ENCODE measurements at regions not wholly inside any gene's neighbourhood (a gene's known extent, or its start where the extent isn't known, plus 50 kb on each side); places are given as distances from the start of the nearest gene placed in this dataset.

DNA sequence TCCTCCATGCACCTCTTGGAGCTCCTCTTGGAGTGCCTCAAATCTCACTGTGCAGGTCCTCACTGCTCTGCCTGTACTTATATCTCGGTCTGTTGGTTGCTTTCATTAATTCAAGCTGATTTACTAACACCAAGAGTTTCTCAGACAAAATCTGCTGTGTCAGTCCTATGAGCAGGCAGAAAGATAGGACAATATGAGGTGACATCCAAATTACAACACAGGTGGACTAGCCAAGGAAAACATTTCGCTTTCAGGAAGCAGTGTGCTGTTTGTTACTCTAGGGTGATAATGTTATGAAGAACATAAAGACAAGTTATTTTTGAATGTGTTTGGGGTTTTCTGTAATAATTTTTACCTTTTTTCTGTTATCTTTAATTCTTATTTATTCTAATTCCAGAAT lies 264.1 kb upstream of the ANKH start:
- no peak overlapping the region for H3K9ac ChIP-seq (replicated peaks; ENCODE audit: extremely low read depth, insufficient read depth, low read length)
- no peaks in the 10 kb centered on the region for H4K20me1 ChIP-seq (replicated peaks; ENCODE audit: control insufficient read depth, extremely low read depth, insufficient read depth, low read length)
- H3K9me3 ChIP-seq (replicated peaks; ENCODE audit: control insufficient read depth, insufficient read depth, low read length), result no peaks in the 10 kb centered on the region
- H3K4me2 ChIP-seq (ENCODE audit: insufficient read depth, low read length), result no peak overlapping the region
- no peaks in the 10 kb centered on the region for H3K27me3 ChIP-seq (ENCODE audit: control insufficient read depth in 2 of 2, insufficient read depth in 2 of 2, low read length in 2 of 2)
- TF ChIP-seq EZH2 (IDR thresholded peaks at IDR 0.05; ENCODE audit: borderline replicate concordance, low read depth, low read length, severe bottlenecking) (no peak), JUN (IDR thresholded peaks at IDR 0.05; ENCODE audit: borderline replicate concordance, insufficient read depth, insufficient read length, low read depth) (no peak), POLR2A (IDR thresholded peaks at IDR 0.05; ENCODE audit: low read depth, low read length) (no peak), MAX (IDR thresholded peaks at IDR 0.05; ENCODE audit: insufficient read depth, insufficient read length) (no peak)
- no peaks in the 10 kb centered on the region for H3K79me2 ChIP-seq (ENCODE audit: control insufficient read depth, insufficient read depth, low read length)
- DNase-seq (ENCODE audit: low read depth, low spot score) (no peak), FAIRE-seq (no peak)
- dilution Hi-C loops (cut with MboI; ENCODE audit: extremely low pct_ligation_motif_present, low sequenced_read_pairs), result no loop called here
- H3K4me1 ChIP-seq (ENCODE audit: control insufficient read depth, extremely low read depth, insufficient read depth, low read length), result no peaks in the 10 kb centered on the region
- BruUV-seq (replicated peaks), result no TSS peak
- H3K4me3 ChIP-seq (replicated peaks in 1 of 3; ENCODE audit: insufficient read depth in 1 of 3, low read depth in 1 of 3, low read length in 3 of 3), result no peak overlapping the region
- H3K9me1 ChIP-seq (replicated peaks; ENCODE audit: control insufficient read depth, extremely low read depth, insufficient read depth, low read length), result no peaks in the 10 kb centered on the region
- no peak overlapping the region for H2AFZ ChIP-seq (ENCODE audit: low read depth, low read length)
- no peak overlapping the region for H3K27ac ChIP-seq (ENCODE audit: insufficient read depth, low read depth, low read length)
- H3K36me3 ChIP-seq (ENCODE audit: control insufficient read depth in 2 of 2, extremely low read depth in 1 of 2, insufficient read depth in 2 of 2, low read length in 2 of 2), result no peaks in the 10 kb centered on the region
- intact Hi-C loops (cut with micrococcal nuclease), result no loop called here
- ChIA-PET POLR2A (no interaction called here), CTCF (no interaction called here)

- POLR2A ChIA-PET, result no interaction called here
- DNase-seq (ENCODE audit: low read depth, low spot score) (no peak), FAIRE-seq (no peak)
- dilution Hi-C loops (cut with MboI; ENCODE audit: extremely low pct_ligation_motif_present, low sequenced_read_pairs), result no loop called here
- H4K20me1 ChIP-seq (replicated peaks; ENCODE audit: control insufficient read depth, extremely low read depth, insufficient read depth, low read length), result no peaks in the 10 kb centered on the region
- no peaks in the 10 kb centered on the region for H3K9me3 ChIP-seq (replicated peaks; ENCODE audit: control insufficient read depth, insufficient read depth, low read length)
- BruUV-seq (replicated peaks), result no TSS peak
- H3K4me3 ChIP-seq (replicated peaks in 1 of 3; ENCODE audit: insufficient read depth in 1 of 3, low read depth in 1 of 3, low read length in 3 of 3), result no peak overlapping the region
- no peak overlapping the region for H2AFZ ChIP-seq (ENCODE audit: low read depth, low read length)
- H3K4me2 ChIP-seq (ENCODE audit: insufficient read depth, low read length), result no peak overlapping the region
- H3K27ac ChIP-seq (ENCODE audit: insufficient read depth, low read depth, low read length), result no peak overlapping the region
- intact Hi-C loops (cut with micrococcal nuclease), result no loop called here
- H3K9me1 ChIP-seq (replicated peaks; ENCODE audit: control insufficient read depth, extremely low read depth, insufficient read depth, low read length), result no peaks in the 10 kb centered on the region
- H3K9ac ChIP-seq (replicated peaks; ENCODE audit: extremely low read depth, insufficient read depth, low read length), result no peak overlapping the region
- H3K4me1 ChIP-seq (ENCODE audit: control insufficient read depth, extremely low read depth, insufficient read depth, low read length), result no peaks in the 10 kb centered on the region
- H3K36me3 ChIP-seq (ENCODE audit: control insufficient read depth in 2 of 2, extremely low read depth in 1 of 2, insufficient read depth in 2 of 2, low read length in 2 of 2), result no peaks in the 10 kb centered on the region
- no peak for TF ChIP-seq FOS (IDR thresholded peaks at IDR 0.05; ENCODE audit: borderline replicate concordance, insufficient read depth, low read length)
- no peak for TF ChIP-seq JUN (IDR thresholded peaks at IDR 0.05; ENCODE audit: borderline replicate concordance, insufficient read depth, insufficient read length, low read depth)
- TF ChIP-seq EZH2 (IDR thresholded peaks at IDR 0.05; ENCODE audit: borderline replicate concordance, low read depth, low read length, severe bottlenecking), result no peak
- TF ChIP-seq MAX (IDR thresholded peaks at IDR 0.05; ENCODE audit: insufficient read depth, insufficient read length), result no peak
- TF ChIP-seq MYC (IDR thresholded peaks at IDR 0.05; ENCODE audit: low read depth, low read length), result no peak
- TF ChIP-seq, protein P1, sequence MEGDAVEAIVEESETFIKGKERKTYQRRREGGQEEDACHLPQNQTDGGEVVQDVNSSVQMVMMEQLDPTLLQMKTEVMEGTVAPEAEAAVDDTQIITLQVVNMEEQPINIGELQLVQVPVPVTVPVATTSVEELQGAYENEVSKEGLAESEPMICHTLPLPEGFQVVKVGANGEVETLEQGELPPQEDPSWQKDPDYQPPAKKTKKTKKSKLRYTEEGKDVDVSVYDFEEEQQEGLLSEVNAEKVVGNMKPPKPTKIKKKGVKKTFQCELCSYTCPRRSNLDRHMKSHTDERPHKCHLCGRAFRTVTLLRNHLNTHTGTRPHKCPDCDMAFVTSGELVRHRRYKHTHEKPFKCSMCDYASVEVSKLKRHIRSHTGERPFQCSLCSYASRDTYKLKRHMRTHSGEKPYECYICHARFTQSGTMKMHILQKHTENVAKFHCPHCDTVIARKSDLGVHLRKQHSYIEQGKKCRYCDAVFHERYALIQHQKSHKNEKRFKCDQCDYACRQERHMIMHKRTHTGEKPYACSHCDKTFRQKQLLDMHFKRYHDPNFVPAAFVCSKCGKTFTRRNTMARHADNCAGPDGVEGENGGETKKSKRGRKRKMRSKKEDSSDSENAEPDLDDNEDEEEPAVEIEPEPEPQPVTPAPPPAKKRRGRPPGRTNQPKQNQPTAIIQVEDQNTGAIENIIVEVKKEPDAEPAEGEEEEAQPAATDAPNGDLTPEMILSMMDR (IDR thresholded peaks at IDR 0.05; ENCODE audit: extremely low read depth in 1 of 2, insufficient read depth in 1 of 2, low read depth in 1 of 2, low read length in 2 of 2), result no peak
- no peak for TF ChIP-seq GATA2 (IDR thresholded peaks at IDR 0.05; ENCODE audit: insufficient read depth, insufficient read length, low read depth, low read length)
- no peak for TF ChIP-seq POLR2AphosphoS5 (IDR thresholded peaks at IDR 0.05; ENCODE audit: insufficient read depth, low read depth, low read length)
- TF ChIP-seq POLR2A (IDR thresholded peaks at IDR 0.05; ENCODE audit: low read depth, low read length), result no peak
- H3K79me2 ChIP-seq (ENCODE audit: control insufficient read depth, insufficient read depth, low read length), result no peaks in the 10 kb centered on the region
- CTCF ChIA-PET, result interaction anchor here (1.4 kb wide), 1 partner anchor 28 kb away, joined by 5 read pairs; no protein-coding TSS in a partner anchor
- no peaks in the 10 kb centered on the region for H3K27me3 ChIP-seq (ENCODE audit: control insufficient read depth in 2 of 2, insufficient read depth in 2 of 2, low read length in 2 of 2)
Observed at GRCh38 chr5:15133456-15133965, 261.9 kb upstream of the ANKH start.

Data from endothelial cell of umbilical vein (primary cell).